Small intestine (tissue), 7 donors: ENCODE measurements at regions not wholly inside any gene's neighbourhood (a gene's known extent, or its start where the extent isn't known, plus 50 kb on each side); places are given as distances from the start of the nearest gene placed in this dataset.
"Not testable (repeated sequence)": the region's sequence is repeated elsewhere in the genome, so short reads cannot be mapped to it uniquely, and the experiment has no call there.

ENCODE experiments used
- DNase-seq, 2 donors: peaks; one replicate each; pipeline versions ENCODE4 v3.0.0 to v3.0.0-alpha.2; 2013
- FAIRE-seq: peaks from 2 replicates; lab custom pipeline; 2012; peaks lifted over from hg19 to GRCh38; lab: Jason Lieb, UNC
- H3K27ac ChIP-seq, 3 donors: one replicate each; pipeline ENCODE4 v1.5.1; 2013; ENCODE audit warnings: low read length in 2 of 3, mild to moderate bottlenecking in 2 of 3, control low read depth in 1 of 3, inconsistent platforms in 1 of 3, low read depth in 1 of 3, moderate library complexity in 1 of 3
- H3K27me3 ChIP-seq, 3 donors: one replicate each; pipeline ENCODE4 v1.6.1; 2013; ENCODE audit warnings: low read length in 3 of 3, inconsistent platforms in 1 of 3; ENCODE audit not compliant: control insufficient read depth in 3 of 3, insufficient read depth in 3 of 3
- H3K36me3 ChIP-seq, 3 donors: one replicate each; pipeline ENCODE4 v1.6.1; 2013; ENCODE audit warnings: low read length in 3 of 3, inconsistent platforms in 1 of 3, low read depth in 1 of 3, mild to moderate bottlenecking in 1 of 3, moderate library complexity in 1 of 3; ENCODE audit not compliant: control insufficient read depth in 3 of 3, insufficient read depth in 2 of 3
- H3K4me1 ChIP-seq, 3 donors: one replicate each; pipeline ENCODE4 v1.6.1; 2013; ENCODE audit warnings: low read length in 2 of 3, inconsistent platforms in 1 of 3, low read depth in 1 of 3, mild to moderate bottlenecking in 1 of 3, moderate library complexity in 1 of 3; ENCODE audit not compliant: control insufficient read depth in 3 of 3, insufficient read depth in 2 of 3
- H3K4me3 ChIP-seq, 3 donors: one replicate each; pipeline ENCODE4 v1.5.1; 2013; ENCODE audit warnings: low read length in 3 of 3, control low read depth in 1 of 3, inconsistent platforms in 1 of 3, low read depth in 1 of 3, mild to moderate bottlenecking in 1 of 3, moderate library complexity in 1 of 3
- H3K9me3 ChIP-seq, 2 donors: one replicate each; pipeline ENCODE4 v1.6.1; 2013; ENCODE audit warnings: low read depth in 1 of 2, low read length in 1 of 2; ENCODE audit not compliant: control insufficient read depth in 2 of 2, insufficient read depth in 1 of 2
- WGBS, 3 donors: extraction: QIAGEN DNeasy Blood & Tissue Kit; methylation state at CpG; one replicate each; pipeline ENCODE4 v1.1.7; 2013; 5-methylcytosine and 5-hydroxymethylcytosine counted together
- donor health status: healthy with polysubstance abuse.
- donor health status: control.
- donor health status: control.
- donor health status: Bipolar disorder and iron deficiency.
- donor health status: healthy.

- no peaks in the 10 kb centered on the region for H3K9me3 ChIP-seq
- H3K27ac ChIP-seq, result no peak overlapping the region
- H3K27me3 ChIP-seq, result no peaks in the 10 kb centered on the region
- no peak overlapping the region for H3K4me3 ChIP-seq
- 89 to 92% (median 90%) methylated on average over 29 to 30 of the region's 30 CpGs for WGBS, 3 donors
- no peaks in the 10 kb centered on the region for H3K4me1 ChIP-seq
- DNase-seq (no peak), FAIRE-seq (no peak)
- no peaks in the 10 kb centered on the region for H3K36me3 ChIP-seq
These were observed 676.4 kb downstream of the SI start for GRCh38 chr3:164401923-164402322.

- DNase-seq, H3K27me3 ChIP-seq, H3K9me3 ChIP-seq, H3K36me3 ChIP-seq, H3K4me1 ChIP-seq, H3K27ac ChIP-seq, H3K4me3 ChIP-seq, FAIRE-seq: not testable (repeated sequence)
- WGBS, 3 donors, result 57 to 78% (median 72%) methylated on average over 7 of the region's 7 CpGs
These were observed 676.9 kb downstream of the SI start for GRCh38 chr3:164401440-164401839.

GRCh38 chr3:164397462-164397861 is 680.8 kb downstream of the SI start:
- no peaks in the 10 kb centered on the region for H3K36me3 ChIP-seq
- H3K27ac ChIP-seq, result no peak overlapping the region
- no peak for DNase-seq
- H3K4me3 ChIP-seq, result no peak overlapping the region
- no peaks in the 10 kb centered on the region for H3K9me3 ChIP-seq
- no peak for FAIRE-seq
- H3K27me3 ChIP-seq, result no peaks in the 10 kb centered on the region
- H3K4me1 ChIP-seq, result no peaks in the 10 kb centered on the region

- no peak overlapping the region for H3K4me3 ChIP-seq
- H3K4me1 ChIP-seq, result no peaks in the 10 kb centered on the region
- no peaks in the 10 kb centered on the region for H3K9me3 ChIP-seq
- DNase-seq (no peak), FAIRE-seq (no peak)
- H3K27ac ChIP-seq, result no peak overlapping the region
- 33 to 50% (median 35%) methylated on average over 1 of the region's 1 CpG for WGBS, 3 donors
- no peaks in the 10 kb centered on the region for H3K36me3 ChIP-seq
- no peaks in the 10 kb centered on the region for H3K27me3 ChIP-seq
These were observed 685.1 kb downstream of the SI start for GRCh38 chr3:164393171-164393570.

- no peak for DNase-seq
- H3K27ac ChIP-seq, result no peak overlapping the region
- H3K4me3 ChIP-seq, result no peak overlapping the region
- no peak for FAIRE-seq
- no peaks in the 10 kb centered on the region for H3K27me3 ChIP-seq
- H3K9me3 ChIP-seq, result no peaks in the 10 kb centered on the region
- H3K4me1 ChIP-seq, result no peaks in the 10 kb centered on the region
- no peaks in the 10 kb centered on the region for H3K36me3 ChIP-seq
These were observed 688.2 kb downstream of the SI start for GRCh38 chr3:164390046-164390445.

- DNase-seq, result no peak
- H3K36me3 ChIP-seq, result no peaks in the 10 kb centered on the region
- no peak for FAIRE-seq
- WGBS, 3 donors, result 76 to 94% (median 87%) methylated on average over 1 of the region's 1 CpG
- no peaks in the 10 kb centered on the region for H3K9me3 ChIP-seq
- no peak overlapping the region for H3K27ac ChIP-seq
- no peak overlapping the region for H3K4me3 ChIP-seq
- H3K27me3 ChIP-seq, result no peaks in the 10 kb centered on the region
- no peaks in the 10 kb centered on the region for H3K4me1 ChIP-seq
These were observed 691.1 kb downstream of the SI start for GRCh38 chr3:164387236-164387635.

- no peak for FAIRE-seq
- Histone ChIP-seq H3K27ac (no peak overlapping the region), H3K27me3 (no peaks in the 10 kb centered on the region), H3K4me3 (no peak overlapping the region), H3K9me3 (no peaks in the 10 kb centered on the region), H3K36me3 (no peaks in the 10 kb centered on the region), H3K4me1 (no peaks in the 10 kb centered on the region)
- WGBS, 3 donors, result 41 to 73% (median 59%) methylated on average over 3 of the region's 3 CpGs
- no peak for DNase-seq
These were observed 698.1 kb downstream of the SI start for GRCh38 chr3:164380156-164380555.

GRCh38 chr3:164377466-164377865 is 700.8 kb downstream of the SI start:
- Histone ChIP-seq H3K4me3 (no peak overlapping the region), H3K4me1 (no peaks in the 10 kb centered on the region), H3K9me3 (no peaks in the 10 kb centered on the region), H3K27me3 (no peaks in the 10 kb centered on the region), H3K27ac (no peak overlapping the region), H3K36me3 (no peaks in the 10 kb centered on the region)
- WGBS, 3 donors, result 62 to 65% (median 65%) methylated on average over 2 of the region's 2 CpGs
- FAIRE-seq, result no peak
- no peak for DNase-seq

GRCh38 chr3:164375995-164376394 is 702.3 kb downstream of the SI start:
- FAIRE-seq (no peak), DNase-seq (no peak)
- H3K4me3 ChIP-seq, result no peak overlapping the region
- 53 to 76% (median 70%) methylated on average over 1 of the region's 1 CpG for WGBS, 3 donors
- no peaks in the 10 kb centered on the region for H3K27me3 ChIP-seq
- no peaks in the 10 kb centered on the region for H3K9me3 ChIP-seq
- H3K4me1 ChIP-seq, result no peaks in the 10 kb centered on the region
- no peak overlapping the region for H3K27ac ChIP-seq
- H3K36me3 ChIP-seq, result no peaks in the 10 kb centered on the region
